ENCODE measurements at regions not wholly inside any gene's neighbourhood (a gene's known extent, or its start where the extent isn't known, plus 50 kb on each side); places are given as distances from the start of the nearest gene placed in this dataset.
"Not testable (repeated sequence)": the region's sequence is repeated elsewhere in the genome, so short reads cannot be mapped to it uniquely, and the experiment has no call there.

DNA sequence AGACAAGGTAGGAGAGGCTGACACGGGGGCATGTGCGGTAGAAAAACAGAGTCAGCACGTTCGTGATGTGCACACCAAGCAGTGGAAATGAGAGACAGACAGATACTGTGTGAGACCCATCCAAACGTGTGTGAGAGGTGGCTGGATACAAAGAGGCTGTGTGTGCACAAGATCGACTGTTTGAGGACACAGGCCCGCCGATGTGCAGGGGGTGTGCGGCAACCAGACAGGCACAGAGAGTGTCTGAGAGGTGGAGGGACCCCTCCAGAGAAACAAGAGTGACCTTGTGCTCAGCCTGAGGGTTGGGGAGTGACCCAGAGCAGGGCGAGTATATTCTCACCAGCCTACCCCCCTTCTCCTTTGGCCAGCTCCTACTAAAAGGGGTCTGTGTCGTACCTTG, 97.8 kb upstream of the IPO9 start:
- TF ChIP-seq, protein P1, sequence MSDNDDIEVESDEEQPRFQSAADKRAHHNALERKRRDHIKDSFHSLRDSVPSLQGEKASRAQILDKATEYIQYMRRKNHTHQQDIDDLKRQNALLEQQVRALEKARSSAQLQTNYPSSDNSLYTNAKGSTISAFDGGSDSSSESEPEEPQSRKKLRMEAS (IDR thresholded peaks at IDR 0.05; ENCODE audit: low read depth, low read length): no peak
- TF ChIP-seq, protein P2, sequence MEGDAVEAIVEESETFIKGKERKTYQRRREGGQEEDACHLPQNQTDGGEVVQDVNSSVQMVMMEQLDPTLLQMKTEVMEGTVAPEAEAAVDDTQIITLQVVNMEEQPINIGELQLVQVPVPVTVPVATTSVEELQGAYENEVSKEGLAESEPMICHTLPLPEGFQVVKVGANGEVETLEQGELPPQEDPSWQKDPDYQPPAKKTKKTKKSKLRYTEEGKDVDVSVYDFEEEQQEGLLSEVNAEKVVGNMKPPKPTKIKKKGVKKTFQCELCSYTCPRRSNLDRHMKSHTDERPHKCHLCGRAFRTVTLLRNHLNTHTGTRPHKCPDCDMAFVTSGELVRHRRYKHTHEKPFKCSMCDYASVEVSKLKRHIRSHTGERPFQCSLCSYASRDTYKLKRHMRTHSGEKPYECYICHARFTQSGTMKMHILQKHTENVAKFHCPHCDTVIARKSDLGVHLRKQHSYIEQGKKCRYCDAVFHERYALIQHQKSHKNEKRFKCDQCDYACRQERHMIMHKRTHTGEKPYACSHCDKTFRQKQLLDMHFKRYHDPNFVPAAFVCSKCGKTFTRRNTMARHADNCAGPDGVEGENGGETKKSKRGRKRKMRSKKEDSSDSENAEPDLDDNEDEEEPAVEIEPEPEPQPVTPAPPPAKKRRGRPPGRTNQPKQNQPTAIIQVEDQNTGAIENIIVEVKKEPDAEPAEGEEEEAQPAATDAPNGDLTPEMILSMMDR (IDR thresholded peaks at IDR 0.05; ENCODE audit: low read depth, low read length): no peak
- TF ChIP-seq MYC (IDR thresholded peaks at IDR 0.05; ENCODE audit: low read depth, low read length) (no peak), POLR2A (IDR thresholded peaks at IDR 0.05; ENCODE audit: extremely low read depth, insufficient read length) (no peak)
- no peak overlapping the region for H3K4me3 ChIP-seq (ENCODE audit: low read depth, low read length)
- no peak for DNase-seq (ENCODE audit: low read depth)

DNA sequence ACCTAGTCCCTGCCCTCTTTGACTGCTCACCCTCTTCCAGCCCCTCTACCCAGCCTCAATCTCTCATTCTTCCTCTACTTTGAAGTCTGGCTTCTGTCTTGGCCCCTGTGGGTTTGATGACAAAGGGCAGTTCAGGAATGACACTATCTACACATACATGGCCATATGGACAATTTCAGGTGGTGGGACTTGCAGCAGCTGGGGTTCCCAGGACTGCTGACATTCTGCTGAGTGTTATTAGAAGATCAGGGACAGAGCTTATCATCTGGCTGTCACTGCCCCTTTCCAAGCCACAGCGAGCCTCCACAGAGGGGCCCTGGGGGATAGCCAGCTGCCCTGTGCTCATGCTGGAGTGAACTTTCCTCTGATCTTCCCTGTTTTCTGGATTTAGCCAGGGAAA, 97.4 kb upstream of the IPO9 start:
- TF ChIP-seq POLR2A (IDR thresholded peaks at IDR 0.05; ENCODE audit: extremely low read depth, insufficient read length) (no peak), MYC (IDR thresholded peaks at IDR 0.05; ENCODE audit: low read depth, low read length) (no peak)
- TF ChIP-seq, protein P1 (IDR thresholded peaks at IDR 0.05; ENCODE audit: low read depth, low read length): no peak
- TF ChIP-seq, protein P2 (IDR thresholded peaks at IDR 0.05; ENCODE audit: low read depth, low read length): no peak
- no peak overlapping the region for H3K4me3 ChIP-seq (ENCODE audit: low read depth, low read length)
- DNase-seq (ENCODE audit: low read depth): no peak

DNA sequence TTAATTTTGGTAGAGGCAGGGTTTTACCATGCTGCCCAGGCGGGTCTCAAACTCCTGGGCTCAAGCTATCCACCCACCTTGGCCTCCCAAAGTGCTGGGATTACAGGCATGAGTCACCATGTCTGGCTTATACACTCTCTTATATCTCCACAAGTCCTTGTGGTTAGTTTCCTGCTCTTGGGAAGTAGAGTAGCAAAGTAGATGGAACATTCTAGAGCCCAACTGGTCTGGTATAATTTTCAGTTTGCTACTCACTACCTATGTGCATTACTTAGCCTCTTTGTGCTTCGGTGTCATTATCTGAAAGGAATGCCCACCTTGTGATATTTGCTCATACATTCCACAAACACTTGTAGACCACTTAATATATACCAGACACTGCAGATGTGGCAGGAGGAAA, 96.6 kb upstream of the IPO9 start:
- H3K4me3 ChIP-seq (ENCODE audit: low read depth, low read length): no peak overlapping the region
- TF ChIP-seq, protein P1 (IDR thresholded peaks at IDR 0.05; ENCODE audit: low read depth, low read length): no peak
- TF ChIP-seq MYC (IDR thresholded peaks at IDR 0.05; ENCODE audit: low read depth, low read length) (no peak), POLR2A (IDR thresholded peaks at IDR 0.05; ENCODE audit: extremely low read depth, insufficient read length) (no peak)
- TF ChIP-seq, protein P2 (IDR thresholded peaks at IDR 0.05; ENCODE audit: low read depth, low read length): no peak
- no peak for DNase-seq (ENCODE audit: low read depth)

DNA sequence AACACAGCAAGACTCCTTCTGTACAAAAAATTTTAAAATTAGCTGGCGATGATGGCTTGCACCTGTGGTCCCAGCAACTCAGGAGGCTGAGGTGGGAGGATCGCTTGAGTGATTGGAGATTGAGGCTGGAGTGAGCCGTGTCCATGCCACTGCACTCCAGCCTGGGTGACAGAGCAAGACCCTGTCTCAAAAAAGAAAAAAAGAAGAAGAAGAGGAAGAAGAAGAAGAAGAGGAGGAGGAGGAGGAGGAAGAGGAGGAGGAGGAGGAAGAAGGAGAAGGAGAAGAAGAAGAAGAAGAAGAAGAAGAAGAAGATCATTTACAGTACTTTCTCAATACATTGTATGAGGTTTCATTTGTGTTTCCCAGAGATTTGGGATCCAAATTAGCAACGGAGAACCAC, 94.7 kb upstream of the IPO9 start:
- not testable (repeated sequence) for DNase-seq (ENCODE audit: low read depth); H3K4me3 ChIP-seq (ENCODE audit: low read depth, low read length)

DNA sequence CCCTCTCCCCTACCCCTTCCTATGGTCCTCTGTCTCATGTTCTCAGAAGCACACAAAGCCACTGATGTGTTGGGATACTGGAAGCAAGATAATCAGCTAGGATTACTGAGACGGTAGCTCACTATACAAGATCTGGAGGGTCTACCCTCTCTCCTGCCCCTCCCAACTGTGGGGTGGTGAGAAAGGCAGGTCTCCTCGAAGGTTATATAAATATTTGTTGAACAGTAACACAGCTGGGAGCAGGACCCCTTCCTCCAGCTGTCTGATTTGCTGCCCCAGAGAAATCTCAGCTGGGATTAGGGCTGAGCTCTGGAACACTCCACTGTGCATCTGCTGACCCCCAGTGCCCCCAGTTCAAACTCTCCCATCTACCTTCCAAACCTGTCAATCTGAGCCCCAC, 94.2 kb upstream of the IPO9 start:
- H3K4me3 ChIP-seq (ENCODE audit: low read depth, low read length): no peak overlapping the region
- TF ChIP-seq, protein P1 (IDR thresholded peaks at IDR 0.05; ENCODE audit: low read depth, low read length): no peak
- no peak for TF ChIP-seq POLR2A (IDR thresholded peaks at IDR 0.05; ENCODE audit: extremely low read depth, insufficient read length)
- no peak for TF ChIP-seq MYC (IDR thresholded peaks at IDR 0.05; ENCODE audit: low read depth, low read length)
- TF ChIP-seq, protein P2 (IDR thresholded peaks at IDR 0.05; ENCODE audit: low read depth, low read length): no peak
- no peak for DNase-seq (ENCODE audit: low read depth)

DNA sequence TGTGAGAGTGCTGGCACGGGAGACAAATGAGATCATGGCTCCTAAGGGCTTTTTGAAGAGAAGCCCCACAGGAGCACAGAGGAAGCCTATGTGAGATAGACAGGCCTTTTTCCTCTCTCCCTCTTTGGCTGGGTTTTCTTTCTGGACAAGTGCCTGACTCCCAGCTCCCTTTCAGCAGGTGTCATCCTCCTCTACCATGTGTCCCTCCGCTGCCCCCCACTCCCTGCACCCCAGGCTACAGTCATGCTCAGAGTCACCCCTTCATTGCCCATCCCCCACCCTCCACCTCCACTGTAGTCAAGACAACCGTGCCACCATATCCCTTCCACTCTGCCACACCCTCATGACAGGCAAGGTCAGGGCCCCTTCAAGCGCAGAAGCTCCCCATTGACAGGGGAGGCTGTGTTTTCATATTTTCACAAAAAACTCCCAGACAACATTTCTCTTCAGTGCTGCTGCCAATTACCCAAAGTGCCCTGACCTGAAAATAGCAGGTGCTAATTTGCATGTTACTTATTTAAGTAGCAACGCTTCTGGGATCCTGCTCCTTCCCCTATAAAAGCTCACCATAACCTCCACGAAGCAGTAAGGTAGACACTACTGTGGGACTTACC, 92.1 kb upstream of the IPO9 start:
- no peak for DNase-seq (ENCODE audit: low read depth)
- H3K4me3 ChIP-seq (ENCODE audit: low read depth, low read length): no peak overlapping the region
- no peak for TF ChIP-seq POLR2A (IDR thresholded peaks at IDR 0.05; ENCODE audit: extremely low read depth, insufficient read length)
- TF ChIP-seq MYC (IDR thresholded peaks at IDR 0.05; ENCODE audit: low read depth, low read length): no peak
- TF ChIP-seq, protein P2 (IDR thresholded peaks at IDR 0.05; ENCODE audit: low read depth, low read length): no peak
- TF ChIP-seq, protein P1 (IDR thresholded peaks at IDR 0.05; ENCODE audit: low read depth, low read length): no peak

All from NB4 (cell line).